ENCODE measurements at regions not wholly inside any gene's neighbourhood (a gene's known extent, or its start where the extent isn't known, plus 50 kb on each side); places are given as distances from the start of the nearest gene placed in this dataset.
A peak's percentile ranks its signal among the peaks of the same experiment; 100 is the strongest.

DNA sequence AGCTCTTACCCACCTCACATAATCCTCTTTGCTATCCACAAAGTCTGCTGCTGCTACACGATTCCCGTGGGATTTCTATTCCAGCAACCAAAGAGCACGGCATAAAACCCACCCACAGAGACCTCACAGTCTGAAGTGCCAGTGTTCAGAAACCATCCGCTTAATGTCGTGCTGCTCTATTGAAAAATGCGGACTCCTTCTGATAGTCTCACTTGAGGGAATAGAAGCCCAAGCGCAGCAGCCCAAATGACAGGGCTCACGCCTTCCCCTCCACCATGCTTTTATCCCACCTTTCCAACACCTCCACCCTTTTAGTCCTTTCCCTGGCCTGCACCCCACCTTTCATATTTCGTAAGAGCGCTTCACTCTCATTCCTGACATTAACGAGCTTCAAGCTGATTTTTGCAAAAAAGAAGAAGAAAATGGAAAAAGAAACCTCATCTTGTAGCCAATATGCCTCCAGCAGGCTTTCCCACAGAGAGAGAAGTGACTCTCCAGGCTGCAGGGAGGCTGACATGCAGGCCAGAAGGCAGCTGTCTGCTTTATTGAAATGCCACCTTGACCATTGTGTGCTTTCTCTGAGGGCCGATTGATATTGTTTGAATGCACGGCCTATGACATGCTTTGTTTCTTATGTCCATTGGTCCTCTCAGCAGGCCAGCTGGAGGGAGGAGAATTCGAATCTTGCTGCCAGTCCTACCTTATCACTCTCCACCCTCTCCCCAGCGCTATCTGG lies 70.6 kb upstream of the PCSK1 start:
- Histone ChIP-seq H3K27ac (ENCODE audit: extremely low read depth, low read depth, low read length) (no peak overlapping the region), H3K9me3 (ENCODE audit: control insufficient read depth, insufficient read depth, low read depth, low read length) (no peaks in the 10 kb centered on the region), H3K4me3 (ENCODE audit: low read depth, low read length) (no peak overlapping the region), H3K4me1 (ENCODE audit: control insufficient read depth, insufficient read depth, low read length) (no peaks in the 10 kb centered on the region), H3K36me3 (ENCODE audit: control insufficient read depth in 2 of 2, insufficient read depth in 1 of 2, low read length in 2 of 2) (no peaks in the 10 kb centered on the region)
- ChIA-PET POLR2A (no interaction called here), CTCF (interaction anchor here (0.7 kb wide), 1 partner anchor 704 kb away, joined by 5 read pairs; no protein-coding TSS in a partner anchor)
- TF ChIP-seq AEBP2 (tag by site-specific recombination; IDR thresholded peaks at IDR 0.05; ENCODE audit: borderline replicate concordance) (no peak), ZNF561 (tag by site-specific recombination; IDR thresholded peaks at IDR 0.05; ENCODE audit: borderline replicate concordance) (no peak), ZNF660 (tag by site-specific recombination; IDR thresholded peaks at IDR 0.05) (no peak), ZNF366 (tag by site-specific recombination; conservative IDR thresholded peaks at IDR 0.05) (no peak), ZNF324 (tag by site-specific recombination; IDR thresholded peaks at IDR 0.05) (no peak)

- POLR2A ChIA-PET, result no interaction called here
- CTCF ChIA-PET, result interaction anchor here (0.9 kb wide), 1 partner anchor 96 kb away, joined by 3 read pairs; no protein-coding TSS in a partner anchor
These were observed 73.3 kb upstream of the PCSK1 start for GRCh38 chr5:96506376-96506775.

More at GRCh38 chr5:96506376-96506775, 73.3 kb upstream of the PCSK1 start:
- Histone ChIP-seq H3K36me3 (ENCODE audit: control insufficient read depth in 2 of 2, insufficient read depth in 1 of 2, low read length in 2 of 2) (no peaks in the 10 kb centered on the region), H3K9me3 (ENCODE audit: control insufficient read depth, insufficient read depth, low read depth, low read length) (no peaks in the 10 kb centered on the region), H3K27ac (ENCODE audit: extremely low read depth, low read depth, low read length) (no peak overlapping the region), H3K4me3 (ENCODE audit: low read depth, low read length) (no peak overlapping the region), H3K4me1 (ENCODE audit: control insufficient read depth, insufficient read depth, low read length) (no peaks in the 10 kb centered on the region)
- TF ChIP-seq ZBTB11 (tag by site-specific recombination; conservative IDR thresholded peaks at IDR 0.05; ENCODE audit: low read depth) (no peak), ZNF404 (tag by site-specific recombination; IDR thresholded peaks at IDR 0.05) (no peak), GLIS1 (tag by site-specific recombination; IDR thresholded peaks at IDR 0.05) (0 out of 2 replicates have a peak, but pooled peaks have one; percentile 40), ZNF704 (tag by site-specific recombination; IDR thresholded peaks at IDR 0.05) (no peak), ZNF776 (tag by site-specific recombination; IDR thresholded peaks at IDR 0.05; ENCODE audit: borderline replicate concordance) (no peak)
